WTC11 (cell line): ENCODE measurements at regions not wholly inside any gene's neighbourhood (a gene's known extent, or its start where the extent isn't known, plus 50 kb on each side); places are given as distances from the start of the nearest gene placed in this dataset.

Source experiments
- ATAC-seq: fragments of 200-7000 bp; cut with Tn5 transposase; 2 replicates; pipeline ENCODE4 v1.10.0; 2021; ENCODE audit warnings: mild to moderate bottlenecking, moderate library complexity
- CTCF ChIA-PET: fragments of 300-600 bp; sonication (Branson Sonifier 250); formaldehyde crosslinking; loops from one replicate; lab custom pipeline; 2021; ENCODE audit warnings: antibody characterized with exemption; lab: Charles Lee
- POLR2A ChIA-PET: fragments of 350-600 bp; sonication (Branson Sonifier 250); formaldehyde crosslinking; loops from one replicate; lab custom pipeline; 2021; ENCODE audit warnings: antibody characterized with exemption; lab: Charles Lee
- DNase-seq: peaks from one replicate; pipeline ENCODE4 v3.0.0; 2021; ENCODE audit warnings: low spot score
- H3K27ac Mint-ChIP-seq: 2 replicates; pipeline ENCODE4 v1.8.0; 2021; ENCODE audit warnings: mixed read lengths
- H3K27me3 Mint-ChIP-seq: 2 replicates; pipeline ENCODE4 v1.8.0; 2021; ENCODE audit warnings: low read depth, mild to moderate bottlenecking, moderate library complexity, mixed read lengths
- H3K36me3 Mint-ChIP-seq: 2 replicates; pipeline ENCODE4 v1.8.0; 2021; ENCODE audit warnings: mixed read lengths
- H3K4me1 Mint-ChIP-seq: 2 replicates; pipeline ENCODE4 v1.8.0; 2022; ENCODE audit warnings: mixed read lengths
- H3K4me3 Mint-ChIP-seq: 2 replicates; pipeline ENCODE4 v1.8.0; 2021; ENCODE audit warnings: mild to moderate bottlenecking, moderate library complexity, mixed read lengths
- H3K9me3 Mint-ChIP-seq: 2 replicates; pipeline ENCODE4 v1.8.0; 2021; ENCODE audit warnings: mixed read lengths
- ATF3 ChIP-seq: sonication (generic); formaldehyde crosslinking; conservative IDR thresholded peaks from 2 replicates; pipeline ENCODE4 v1.8.1; 2022; ENCODE audit warnings: mild to moderate bottlenecking, missing genetic modification reagents
- CBFB ChIP-seq: sonication (generic); formaldehyde crosslinking; IDR thresholded peaks from 2 replicates; pipeline ENCODE4 v1.8.1; 2022; ENCODE audit warnings: mild to moderate bottlenecking, low read depth, missing genetic modification reagents
- GTF2I ChIP-seq: fragments of 250-450 bp; sonication (Bioruptor Pico); conservative IDR thresholded peaks from 2 replicates; pipeline ENCODE4 v1.4.0; 2021; ENCODE audit warnings: mild to moderate bottlenecking
- IRF1 ChIP-seq: sonication (generic); formaldehyde crosslinking; IDR thresholded peaks from 2 replicates; pipeline ENCODE4 v1.8.0; 2023; ENCODE audit warnings: missing genetic modification reagents
- RORB ChIP-seq: fragments of 250-450 bp; sonication (Bioruptor Pico); IDR thresholded peaks from 2 replicates; pipeline ENCODE4 v1.9.0; 2021; ENCODE audit warnings: mild to moderate bottlenecking
- SMAD3 ChIP-seq: sonication (generic); formaldehyde crosslinking; IDR thresholded peaks from 2 replicates; pipeline ENCODE4 v1.8.0; 2022; ENCODE audit warnings: missing genetic modification reagents, mild to moderate bottlenecking, borderline replicate concordance
- TEAD4 ChIP-seq: sonication (generic); formaldehyde crosslinking; IDR thresholded peaks from 2 replicates; pipeline ENCODE4 v1.8.0; 2022; ENCODE audit warnings: mild to moderate bottlenecking, missing genetic modification reagents
- USF1 ChIP-seq: sonication (generic); formaldehyde crosslinking; IDR thresholded peaks from 2 replicates; pipeline ENCODE4 v1.8.0; 2022; ENCODE audit warnings: mild to moderate bottlenecking, missing genetic modification reagents
- ZBTB21 ChIP-seq: sonication (generic); formaldehyde crosslinking; IDR thresholded peaks from 2 replicates; pipeline ENCODE4 v1.8.1; 2023; ENCODE audit warnings: mild to moderate bottlenecking, missing genetic modification reagents, borderline replicate concordance
- ZNF121 ChIP-seq: sonication (generic); formaldehyde crosslinking; IDR thresholded peaks from 2 replicates; pipeline ENCODE4 v1.8.0; 2023; ENCODE audit warnings: missing genetic modification reagents
- ZNF219 ChIP-seq: sonication (generic); formaldehyde crosslinking; IDR thresholded peaks from 2 replicates; pipeline ENCODE4 v1.8.0; 2023; ENCODE audit warnings: missing genetic modification reagents, mild to moderate bottlenecking, borderline replicate concordance
- TF ChIP-seq, protein P1 (sequence below): sonication (generic); formaldehyde crosslinking; IDR thresholded peaks from 2 replicates; pipeline ENCODE4 v1.8.1; 2022; ENCODE audit warnings: mild to moderate bottlenecking, moderate library complexity, missing genetic modification reagents
- TF ChIP-seq, protein P2 (sequence below): sonication (generic); formaldehyde crosslinking; IDR thresholded peaks from 2 replicates; pipeline ENCODE4 v1.8.1; 2022; ENCODE audit warnings: mild to moderate bottlenecking, missing genetic modification reagents, moderate library complexity, borderline replicate concordance
- TF ChIP-seq, protein P3 (sequence below): sonication (generic); formaldehyde crosslinking; IDR thresholded peaks from 2 replicates; pipeline ENCODE4 v1.8.0; 2022; ENCODE audit warnings: mild to moderate bottlenecking, missing genetic modification reagents
- TF ChIP-seq, protein P4 (sequence below): fragments of 250-450 bp; sonication (Bioruptor Pico); IDR thresholded peaks from 2 replicates; pipeline ENCODE4 v1.9.0; 2021; ENCODE audit warnings: moderate library complexity, mild to moderate bottlenecking, inconsistent platforms, borderline replicate concordance
- TF ChIP-seq, protein P5 (sequence below): fragments of 250-450 bp; sonication (Bioruptor Pico); IDR thresholded peaks from 2 replicates; pipeline ENCODE4 v1.9.0; 2021; ENCODE audit warnings: mild to moderate bottlenecking, borderline replicate concordance

- CTCF ChIA-PET = no interaction called here
- DNase-seq = no peak
- TF ChIP-seq, protein P1, sequence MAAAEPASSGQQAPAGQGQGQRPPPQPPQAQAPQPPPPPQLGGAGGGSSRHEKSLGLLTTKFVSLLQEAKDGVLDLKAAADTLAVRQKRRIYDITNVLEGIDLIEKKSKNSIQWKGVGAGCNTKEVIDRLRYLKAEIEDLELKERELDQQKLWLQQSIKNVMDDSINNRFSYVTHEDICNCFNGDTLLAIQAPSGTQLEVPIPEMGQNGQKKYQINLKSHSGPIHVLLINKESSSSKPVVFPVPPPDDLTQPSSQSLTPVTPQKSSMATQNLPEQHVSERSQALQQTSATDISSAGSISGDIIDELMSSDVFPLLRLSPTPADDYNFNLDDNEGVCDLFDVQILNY = no peak
- no peak for TF ChIP-seq RORB (CRISPR knock-in tag)
- TF ChIP-seq ATF3 (CRISPR knock-in tag) = no peak
- TF ChIP-seq, protein P2, sequence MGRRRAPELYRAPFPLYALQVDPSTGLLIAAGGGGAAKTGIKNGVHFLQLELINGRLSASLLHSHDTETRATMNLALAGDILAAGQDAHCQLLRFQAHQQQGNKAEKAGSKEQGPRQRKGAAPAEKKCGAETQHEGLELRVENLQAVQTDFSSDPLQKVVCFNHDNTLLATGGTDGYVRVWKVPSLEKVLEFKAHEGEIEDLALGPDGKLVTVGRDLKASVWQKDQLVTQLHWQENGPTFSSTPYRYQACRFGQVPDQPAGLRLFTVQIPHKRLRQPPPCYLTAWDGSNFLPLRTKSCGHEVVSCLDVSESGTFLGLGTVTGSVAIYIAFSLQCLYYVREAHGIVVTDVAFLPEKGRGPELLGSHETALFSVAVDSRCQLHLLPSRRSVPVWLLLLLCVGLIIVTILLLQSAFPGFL (CRISPR knock-in tag) = no peak
- TF ChIP-seq CBFB (CRISPR knock-in tag) = no peak
- no peak for TF ChIP-seq ZNF121 (CRISPR knock-in tag)
- TF ChIP-seq, protein P3, sequence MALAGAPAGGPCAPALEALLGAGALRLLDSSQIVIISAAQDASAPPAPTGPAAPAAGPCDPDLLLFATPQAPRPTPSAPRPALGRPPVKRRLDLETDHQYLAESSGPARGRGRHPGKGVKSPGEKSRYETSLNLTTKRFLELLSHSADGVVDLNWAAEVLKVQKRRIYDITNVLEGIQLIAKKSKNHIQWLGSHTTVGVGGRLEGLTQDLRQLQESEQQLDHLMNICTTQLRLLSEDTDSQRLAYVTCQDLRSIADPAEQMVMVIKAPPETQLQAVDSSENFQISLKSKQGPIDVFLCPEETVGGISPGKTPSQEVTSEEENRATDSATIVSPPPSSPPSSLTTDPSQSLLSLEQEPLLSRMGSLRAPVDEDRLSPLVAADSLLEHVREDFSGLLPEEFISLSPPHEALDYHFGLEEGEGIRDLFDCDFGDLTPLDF (CRISPR knock-in tag) = no peak
- no peak for TF ChIP-seq TEAD4 (CRISPR knock-in tag)
- TF ChIP-seq, protein P4, sequence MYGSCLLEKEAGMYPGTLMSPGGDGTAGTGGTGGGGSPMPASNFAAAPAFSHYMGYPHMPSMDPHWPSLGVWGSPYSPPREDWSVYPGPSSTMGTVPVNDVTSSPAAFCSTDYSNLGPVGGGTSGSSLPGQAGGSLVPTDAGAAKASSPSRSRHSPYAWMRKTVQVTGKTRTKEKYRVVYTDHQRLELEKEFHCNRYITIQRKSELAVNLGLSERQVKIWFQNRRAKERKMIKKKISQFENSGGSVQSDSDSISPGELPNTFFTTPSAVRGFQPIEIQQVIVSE (CRISPR knock-in tag) = no peak
- TF ChIP-seq, protein P5, sequence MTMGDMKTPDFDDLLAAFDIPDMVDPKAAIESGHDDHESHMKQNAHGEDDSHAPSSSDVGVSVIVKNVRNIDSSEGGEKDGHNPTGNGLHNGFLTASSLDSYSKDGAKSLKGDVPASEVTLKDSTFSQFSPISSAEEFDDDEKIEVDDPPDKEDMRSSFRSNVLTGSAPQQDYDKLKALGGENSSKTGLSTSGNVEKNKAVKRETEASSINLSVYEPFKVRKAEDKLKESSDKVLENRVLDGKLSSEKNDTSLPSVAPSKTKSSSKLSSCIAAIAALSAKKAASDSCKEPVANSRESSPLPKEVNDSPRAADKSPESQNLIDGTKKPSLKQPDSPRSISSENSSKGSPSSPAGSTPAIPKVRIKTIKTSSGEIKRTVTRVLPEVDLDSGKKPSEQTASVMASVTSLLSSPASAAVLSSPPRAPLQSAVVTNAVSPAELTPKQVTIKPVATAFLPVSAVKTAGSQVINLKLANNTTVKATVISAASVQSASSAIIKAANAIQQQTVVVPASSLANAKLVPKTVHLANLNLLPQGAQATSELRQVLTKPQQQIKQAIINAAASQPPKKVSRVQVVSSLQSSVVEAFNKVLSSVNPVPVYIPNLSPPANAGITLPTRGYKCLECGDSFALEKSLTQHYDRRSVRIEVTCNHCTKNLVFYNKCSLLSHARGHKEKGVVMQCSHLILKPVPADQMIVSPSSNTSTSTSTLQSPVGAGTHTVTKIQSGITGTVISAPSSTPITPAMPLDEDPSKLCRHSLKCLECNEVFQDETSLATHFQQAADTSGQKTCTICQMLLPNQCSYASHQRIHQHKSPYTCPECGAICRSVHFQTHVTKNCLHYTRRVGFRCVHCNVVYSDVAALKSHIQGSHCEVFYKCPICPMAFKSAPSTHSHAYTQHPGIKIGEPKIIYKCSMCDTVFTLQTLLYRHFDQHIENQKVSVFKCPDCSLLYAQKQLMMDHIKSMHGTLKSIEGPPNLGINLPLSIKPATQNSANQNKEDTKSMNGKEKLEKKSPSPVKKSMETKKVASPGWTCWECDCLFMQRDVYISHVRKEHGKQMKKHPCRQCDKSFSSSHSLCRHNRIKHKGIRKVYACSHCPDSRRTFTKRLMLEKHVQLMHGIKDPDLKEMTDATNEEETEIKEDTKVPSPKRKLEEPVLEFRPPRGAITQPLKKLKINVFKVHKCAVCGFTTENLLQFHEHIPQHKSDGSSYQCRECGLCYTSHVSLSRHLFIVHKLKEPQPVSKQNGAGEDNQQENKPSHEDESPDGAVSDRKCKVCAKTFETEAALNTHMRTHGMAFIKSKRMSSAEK (CRISPR knock-in tag) = no peak
- no peak for TF ChIP-seq SMAD3 (CRISPR knock-in tag)
- TF ChIP-seq IRF1 (CRISPR knock-in tag) = no peak
- TF ChIP-seq ZBTB21 (CRISPR knock-in tag) = no peak
- no peak for TF ChIP-seq ZNF219 (CRISPR knock-in tag)
- TF ChIP-seq, all 79 proteins: peak for 0
- H3K27me3 Mint-ChIP-seq = no peaks in the 10 kb centered on the region
- peaks cover 40% of the 10 kb centered on the region for H3K9me3 Mint-ChIP-seq
- POLR2A ChIA-PET = no interaction called here
- no peak for ATAC-seq
- no peak overlapping the region for H3K4me3 Mint-ChIP-seq
- H3K4me1 Mint-ChIP-seq = no peaks in the 10 kb centered on the region
- no peak overlapping the region for H3K27ac Mint-ChIP-seq
- H3K36me3 Mint-ChIP-seq = no peaks in the 10 kb centered on the region
Measured at GRCh38 chr12:91763654-91764370, 381.8 kb downstream of the BTG1 start.

DNA sequence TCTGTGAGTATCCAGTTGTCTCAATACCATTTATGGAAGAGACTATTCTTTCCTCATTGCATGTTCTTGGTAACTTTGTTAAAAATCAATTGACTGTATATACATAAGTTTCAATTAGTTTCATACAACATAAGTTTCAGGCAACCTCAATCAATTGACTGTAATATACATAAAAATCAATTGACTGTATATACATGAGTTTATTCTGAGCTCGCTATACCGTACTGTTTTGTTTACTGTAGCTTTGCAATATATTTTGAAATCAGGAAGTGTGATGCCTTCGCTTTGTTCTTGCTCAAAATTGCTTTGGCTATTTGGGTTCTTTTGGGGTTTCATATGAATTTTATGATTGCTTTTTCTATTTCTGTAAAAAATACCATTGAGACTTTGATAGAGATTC, 392.0 kb downstream of the BTG1 start:
- peaks cover 17% of the 10 kb centered on the region for H3K36me3 Mint-ChIP-seq
- no peaks in the 10 kb centered on the region for H3K27me3 Mint-ChIP-seq
- no peaks in the 10 kb centered on the region for H3K4me1 Mint-ChIP-seq
- H3K27ac Mint-ChIP-seq = no peak overlapping the region
- no peak for TF ChIP-seq USF1 (CRISPR knock-in tag)
- TF ChIP-seq GTF2I (CRISPR knock-in tag) = peak; percentile 76; the same call in 1 of the 2 replicates
- CTCF ChIA-PET = no interaction called here
- DNase-seq = no peak
- POLR2A ChIA-PET = no interaction called here
- H3K4me3 Mint-ChIP-seq = no peak overlapping the region
- peaks cover 21% of the 10 kb centered on the region for H3K9me3 Mint-ChIP-seq
- no peak for ATAC-seq
